HL-60 (cell line): ENCODE measurements at regions not wholly inside any gene's neighbourhood (a gene's known extent, or its start where the extent isn't known, plus 50 kb on each side); places are given as distances from the start of the nearest gene placed in this dataset.

Experiments used
- DNase-seq, 2 experiments: peaks; one replicate each; pipeline ENCODE4 v3.0.0-alpha.2; 2010 to 2020; ENCODE audit warnings: low read depth in 1 of 2, low spot score in 1 of 2
- H3K27ac ChIP-seq: fragments of 250-450 bp; sonication (Bioruptor Pico); replicated peaks from 2 replicates; pipeline ENCODE4 v1.5.1; 2020; ENCODE audit warnings: mild to moderate bottlenecking, moderate library complexity
- H3K27me3 ChIP-seq: fragments of 250-450 bp; sonication (Bioruptor Pico); 2 replicates; pipeline ENCODE4 v1.5.1; 2021; ENCODE audit warnings: mild to moderate bottlenecking, moderate library complexity; ENCODE audit not compliant: insufficient read depth, poor library complexity, severe bottlenecking
- H3K4me3 ChIP-seq: replicated peaks from 2 replicates; pipeline ENCODE4 v1.5.1; 2011; ENCODE audit warnings: mild to moderate bottlenecking, control low read depth, low read length; ENCODE audit not compliant: insufficient read depth
- CTCF ChIP-seq: IDR thresholded peaks from one replicate; pipeline ENCODE4 v1.5.1; 2011; ENCODE audit warnings: low read length, control low read depth, inconsistent platforms; ENCODE audit not compliant: insufficient read depth
- GABPA ChIP-seq: IDR thresholded peaks from 2 replicates; pipeline ENCODE4 v1.6.1; 2012; ENCODE audit warnings: low read depth
- POLR2AphosphoS5 ChIP-seq: IDR thresholded peaks from 2 replicates; pipeline ENCODE4 v1.6.1; 2012; ENCODE audit warnings: low read depth
- REST ChIP-seq: IDR thresholded peaks from 2 replicates; pipeline ENCODE4 v1.6.1; 2012; ENCODE audit warnings: low read depth; ENCODE audit not compliant: insufficient replicate concordance
- SPI1 ChIP-seq: IDR thresholded peaks from 2 replicates; pipeline ENCODE4 v1.6.1; 2012; ENCODE audit warnings: low read depth, mild to moderate bottlenecking, borderline replicate concordance

GRCh38 chr12:105729926-105730325 is 399.4 kb downstream of the C12orf75 start:
- Histone ChIP-seq H3K27ac (no peak overlapping the region), H3K4me3 (no peak overlapping the region), H3K27me3 (peaks cover 5% of the 10 kb centered on the region)
- TF ChIP-seq POLR2AphosphoS5 = no peak
- no peak for TF ChIP-seq REST
- no peak for TF ChIP-seq CTCF
- no peak for TF ChIP-seq GABPA
- no peak for TF ChIP-seq SPI1
- no peak for DNase-seq

GRCh38 chr12:105733579-105733978 is 403.1 kb downstream of the C12orf75 start:
- TF ChIP-seq REST (no peak), GABPA (no peak), SPI1 (no peak), POLR2AphosphoS5 (no peak), CTCF (no peak)
- H3K27me3 ChIP-seq = no peaks in the 10 kb centered on the region
- no peak overlapping the region for H3K27ac ChIP-seq
- no peak overlapping the region for H3K4me3 ChIP-seq
- no peak for DNase-seq

GRCh38 chr12:105736498-105736897 is 402.3 kb downstream of the NUAK1 start:
- no peaks in the 10 kb centered on the region for H3K27me3 ChIP-seq
- TF ChIP-seq CTCF = no peak
- no peak for TF ChIP-seq SPI1
- H3K4me3 ChIP-seq = no peak overlapping the region
- DNase-seq = no peak
- H3K27ac ChIP-seq = no peak overlapping the region

GRCh38 chr12:105738051-105738450 is 400.7 kb downstream of the NUAK1 start:
- no peaks in the 10 kb centered on the region for H3K27me3 ChIP-seq
- H3K4me3 ChIP-seq = no peak overlapping the region
- DNase-seq = no peak
- no peak for TF ChIP-seq REST
- no peak for TF ChIP-seq SPI1
- no peak for TF ChIP-seq POLR2AphosphoS5
- TF ChIP-seq CTCF = no peak
- TF ChIP-seq GABPA = no peak
- H3K27ac ChIP-seq = no peak overlapping the region
